Activated CD8-positive, alpha-beta T cell treated with anti-CD3 and anti-CD28 coated beads, Interleukin-2, amount 10 ng/mL, durations not matched to agents 7 days and 5 days (primary cell): ENCODE measurements at regions not wholly inside any gene's neighbourhood (a gene's known extent, or its start where the extent isn't known, plus 50 kb on each side); places are given as distances from the start of the nearest gene placed in this dataset.
"Not testable (repeated sequence)": the region's sequence is repeated elsewhere in the genome, so short reads cannot be mapped to it uniquely, and the experiment has no call there.

Experiments used
- ATAC-seq: fragments of 150-1000 bp; cut with Tn5 transposase; one replicate; pipeline ENCODE4 v1.10.0; 2021; ENCODE audit warnings: moderate library complexity
- CTCF ChIA-PET: fragments of 350-600 bp; sonication (Branson Sonifier 250); formaldehyde crosslinking; loops from one replicate; lab custom pipeline; 2021; ENCODE audit warnings: antibody characterized with exemption; lab: Charles Lee
- POLR2A ChIA-PET: fragments of 350-600 bp; sonication (Branson Sonifier 250); formaldehyde crosslinking; loops from one replicate; lab custom pipeline; 2021; ENCODE audit warnings: antibody characterized with exemption; lab: Charles Lee
- DNase-seq: peaks from one replicate; pipeline ENCODE4 v3.0.0-alpha.2; 2020
- H3K27ac Mint-ChIP-seq: one replicate; pipeline ENCODE4 v1.8.0; 2021; ENCODE audit warnings: mild to moderate bottlenecking, mixed read lengths
- H3K27me3 Mint-ChIP-seq: one replicate; pipeline ENCODE4 v1.8.0; 2021; ENCODE audit warnings: low read depth, mixed read lengths
- H3K36me3 Mint-ChIP-seq: one replicate; pipeline ENCODE4 v1.8.0; 2021; ENCODE audit warnings: low read depth, mixed read lengths
- H3K4me1 Mint-ChIP-seq: one replicate; pipeline ENCODE4 v1.8.0; 2021; ENCODE audit warnings: low read depth, mixed read lengths
- H3K4me3 Mint-ChIP-seq: one replicate; pipeline ENCODE4 v1.8.0; 2021; ENCODE audit warnings: mild to moderate bottlenecking, mixed read lengths
- H3K9me3 Mint-ChIP-seq: one replicate; pipeline ENCODE4 v1.8.0; 2022; ENCODE audit warnings: mixed read lengths; ENCODE audit not compliant: insufficient read depth

GRCh38 chr4:43587758-43588157 lies 695.2 kb downstream of the GRXCR1 start:
- ChIA-PET CTCF (no interaction called here), POLR2A (no interaction called here)
- ATAC-seq, result no peak
- Mint-ChIP-seq H3K4me3 (no peak overlapping the region), H3K4me1 (no peaks in the 10 kb centered on the region), H3K36me3 (no peaks in the 10 kb centered on the region), H3K27ac (no peak overlapping the region), H3K9me3 (peaks cover 13% of the 10 kb centered on the region), H3K27me3 (no peaks in the 10 kb centered on the region)
- no peak for DNase-seq

DNA sequence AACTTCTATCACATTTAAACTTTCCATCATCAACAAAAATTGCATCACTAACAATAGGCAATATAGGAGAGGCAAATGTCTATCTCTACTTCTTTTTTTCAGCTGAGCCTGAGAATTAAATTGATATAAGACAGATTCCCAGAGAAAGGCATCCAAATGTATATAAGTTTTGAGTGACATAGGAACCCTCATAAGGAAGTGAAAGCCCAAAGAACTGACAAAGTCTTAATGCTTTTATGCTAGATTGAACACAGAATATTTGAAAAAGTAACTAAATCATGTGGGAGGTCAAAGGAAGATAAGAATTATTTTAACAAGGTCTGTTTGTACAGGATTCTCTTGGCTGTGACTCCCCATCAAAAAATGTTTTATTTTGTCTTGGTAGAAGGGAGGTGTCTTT lies 714.9 kb downstream of the GRXCR1 start:
- ATAC-seq (no peak), DNase-seq (no peak)
- ChIA-PET POLR2A (no interaction called here), CTCF (no interaction called here)
- Mint-ChIP-seq H3K27ac (no peak overlapping the region), H3K9me3 (peaks cover 9% of the 10 kb centered on the region), H3K27me3 (no peaks in the 10 kb centered on the region), H3K4me1 (no peaks in the 10 kb centered on the region), H3K4me3 (no peak overlapping the region), H3K36me3 (no peaks in the 10 kb centered on the region)

DNA sequence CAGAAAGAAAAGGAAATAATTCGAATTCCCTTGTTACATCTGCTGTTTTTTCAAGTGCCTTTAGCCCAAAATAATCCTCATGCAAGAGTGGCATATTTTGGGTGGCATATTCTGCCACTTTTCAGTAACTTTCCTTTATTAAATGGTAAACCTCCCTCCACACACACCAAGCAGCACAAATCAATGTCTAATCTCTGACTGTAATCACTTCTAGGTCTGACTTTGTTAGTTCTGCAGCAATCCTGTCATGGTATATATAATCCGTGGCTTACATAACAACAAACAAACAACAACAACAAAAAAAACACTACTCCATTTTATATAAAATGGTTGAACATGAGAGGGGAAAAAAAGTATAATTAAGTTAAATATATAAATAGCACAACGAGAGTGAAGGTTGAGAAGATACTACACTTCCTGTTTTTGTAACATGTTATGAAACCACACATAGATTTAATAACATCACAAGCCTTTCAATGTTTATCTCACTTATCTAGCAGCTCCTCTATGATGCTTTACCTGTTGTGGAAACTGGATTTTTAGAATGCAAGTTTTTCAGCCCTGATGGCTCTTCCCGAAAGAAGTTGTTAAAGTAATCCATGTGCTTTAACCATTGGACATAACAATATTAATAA lies 715.4 kb downstream of the GRXCR1 start:
- ATAC-seq (no peak), DNase-seq (no peak)
- CTCF ChIA-PET, result no interaction called here
- H3K36me3 Mint-ChIP-seq, result no peaks in the 10 kb centered on the region
- no peak overlapping the region for H3K27ac Mint-ChIP-seq
- no peaks in the 10 kb centered on the region for H3K27me3 Mint-ChIP-seq
- POLR2A ChIA-PET, result no interaction called here
- H3K4me3 Mint-ChIP-seq, result no peak overlapping the region
- H3K4me1 Mint-ChIP-seq, result no peaks in the 10 kb centered on the region
- H3K9me3 Mint-ChIP-seq, result peaks cover 9% of the 10 kb centered on the region

DNA sequence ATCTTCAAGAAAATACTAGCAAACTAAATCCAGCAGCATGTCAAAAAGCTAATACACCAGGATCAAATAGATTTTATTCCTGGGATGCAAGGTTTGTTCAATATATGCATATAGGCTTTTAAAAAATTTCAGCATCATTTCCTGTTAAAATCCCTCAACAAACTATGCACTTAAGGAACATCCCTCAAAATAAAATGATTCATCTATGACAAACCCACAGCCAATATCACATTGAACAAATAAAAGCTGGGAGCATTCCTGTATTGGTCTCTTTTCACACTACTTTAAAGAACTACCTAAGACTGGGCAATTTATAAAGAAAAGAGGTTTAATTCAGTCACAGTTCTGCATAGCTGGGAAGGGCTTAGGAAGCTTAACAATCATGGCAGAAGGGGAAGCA lies 726.7 kb downstream of the GRXCR1 start:
- ATAC-seq, result no peak
- H3K4me3 Mint-ChIP-seq, result no peak overlapping the region
- no peaks in the 10 kb centered on the region for H3K36me3 Mint-ChIP-seq
- no peak for DNase-seq
- no peaks in the 10 kb centered on the region for H3K4me1 Mint-ChIP-seq
- H3K9me3 Mint-ChIP-seq, result peaks cover 22% of the 10 kb centered on the region
- H3K27ac Mint-ChIP-seq, result no peak overlapping the region
- ChIA-PET CTCF (no interaction called here), POLR2A (no interaction called here)
- H3K27me3 Mint-ChIP-seq, result no peaks in the 10 kb centered on the region

DNA sequence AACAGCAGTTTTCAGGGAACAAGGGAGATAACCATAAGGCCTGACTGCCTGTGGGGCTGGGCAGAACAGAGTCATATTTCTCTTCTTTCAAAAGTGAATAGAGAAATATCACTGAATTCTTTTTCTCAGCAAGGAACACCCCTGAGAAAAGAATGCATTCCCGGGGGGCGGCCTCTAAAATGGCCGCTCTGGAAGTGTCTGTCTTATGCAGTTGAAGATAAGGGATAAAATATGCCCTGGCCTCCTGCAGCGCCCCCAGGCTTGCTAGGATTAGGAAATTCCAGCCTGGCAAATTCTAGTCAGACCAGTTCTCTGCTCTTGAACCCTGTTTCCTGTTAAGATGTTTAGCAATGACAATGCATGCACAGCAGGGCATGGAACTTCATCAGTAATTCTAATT lies 745.4 kb downstream of the GRXCR1 start:
- CTCF ChIA-PET, H3K4me1 Mint-ChIP-seq, H3K36me3 Mint-ChIP-seq, ATAC-seq, H3K27me3 Mint-ChIP-seq, H3K4me3 Mint-ChIP-seq, H3K9me3 Mint-ChIP-seq, DNase-seq, H3K27ac Mint-ChIP-seq, POLR2A ChIA-PET: not testable (repeated sequence)

DNA sequence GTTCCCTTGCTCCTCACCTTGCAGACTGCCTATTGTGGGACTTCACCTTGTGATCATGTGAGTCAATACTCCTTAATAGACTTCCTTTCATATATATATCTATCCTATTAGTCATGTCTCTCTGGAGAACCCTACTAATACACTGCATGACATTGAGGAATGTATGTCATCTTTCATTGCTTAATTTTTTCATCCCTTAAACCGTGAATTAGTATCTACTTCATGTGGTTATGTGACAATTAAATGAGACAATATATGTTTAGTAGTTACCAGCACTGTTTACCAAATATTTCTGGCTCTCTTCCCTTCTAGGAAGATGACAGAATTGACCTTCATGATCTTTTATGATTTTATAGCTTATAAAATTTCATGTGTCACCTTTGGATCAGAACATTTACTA lies 759.5 kb downstream of the GRXCR1 start:
- ATAC-seq, result no peak
- DNase-seq, result no peak

DNA sequence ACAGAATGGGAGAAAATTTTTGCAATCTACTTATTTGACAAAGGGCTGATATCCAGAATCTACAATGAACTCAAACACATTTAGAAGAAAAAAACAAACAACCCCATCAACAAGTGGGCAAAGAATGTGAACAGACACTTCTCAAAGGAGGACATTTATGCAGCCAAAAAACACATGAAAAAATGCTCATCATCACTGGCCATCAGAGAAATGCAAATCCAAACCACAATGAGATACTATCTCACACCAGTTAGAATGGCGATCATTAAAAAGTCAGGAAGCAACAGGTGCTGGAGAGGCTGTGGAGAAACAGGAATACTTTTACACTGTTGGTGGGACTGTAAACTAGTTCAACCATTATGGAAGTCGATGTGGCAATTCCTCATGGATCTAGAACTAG lies 767.0 kb downstream of the GRXCR1 start:
- H3K9me3 Mint-ChIP-seq, POLR2A ChIA-PET, H3K27me3 Mint-ChIP-seq, H3K27ac Mint-ChIP-seq, H3K36me3 Mint-ChIP-seq, H3K4me3 Mint-ChIP-seq, CTCF ChIA-PET, DNase-seq, H3K4me1 Mint-ChIP-seq, ATAC-seq: not testable (repeated sequence)

More for the DNA sequence above, 759.5 kb downstream of the GRXCR1 start:
- CTCF ChIA-PET, result no interaction called here
- Mint-ChIP-seq H3K9me3 (peaks cover 17% of the 10 kb centered on the region), H3K4me3 (no peak overlapping the region), H3K27ac (no peak overlapping the region), H3K4me1 (no peaks in the 10 kb centered on the region), H3K36me3 (no peaks in the 10 kb centered on the region), H3K27me3 (no peaks in the 10 kb centered on the region)
- POLR2A ChIA-PET, result no interaction called here

- H3K4me1 Mint-ChIP-seq, CTCF ChIA-PET, H3K4me3 Mint-ChIP-seq: not testable (repeated sequence)
These were observed 776.2 kb downstream of the KCTD8 start for GRCh38 chr4:43672265-43672885.

DNA sequence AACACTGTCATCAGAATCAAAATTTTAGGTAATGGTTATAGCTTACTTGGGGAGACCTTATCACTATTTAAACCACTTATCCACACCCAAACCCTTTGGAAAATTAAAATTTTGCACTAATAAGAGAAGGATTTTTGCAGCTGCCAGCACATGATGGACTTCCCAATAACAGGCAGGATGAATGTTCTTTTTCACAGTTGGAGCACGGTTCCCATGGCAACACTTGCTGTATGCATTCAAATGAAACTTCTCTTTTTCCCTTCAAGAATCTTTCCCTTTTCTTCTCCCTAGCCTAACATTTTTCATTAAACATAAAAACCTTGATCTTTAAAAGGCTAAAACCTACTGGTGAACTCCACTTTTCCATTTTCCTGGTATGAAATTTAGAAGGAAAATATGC lies 768.2 kb downstream of the KCTD8 start:
- Mint-ChIP-seq H3K9me3 (peaks cover 20% of the 10 kb centered on the region), H3K27ac (no peak overlapping the region), H3K36me3 (no peaks in the 10 kb centered on the region), H3K27me3 (no peaks in the 10 kb centered on the region), H3K4me1 (no peaks in the 10 kb centered on the region), H3K4me3 (no peak overlapping the region)
- POLR2A ChIA-PET, result no interaction called here
- CTCF ChIA-PET, result no interaction called here
- no peak for ATAC-seq
- DNase-seq, result no peak

More at GRCh38 chr4:43672265-43672885, 776.2 kb downstream of the KCTD8 start:
- DNase-seq, POLR2A ChIA-PET, H3K27me3 Mint-ChIP-seq, H3K36me3 Mint-ChIP-seq, ATAC-seq, H3K27ac Mint-ChIP-seq, H3K9me3 Mint-ChIP-seq: not testable (repeated sequence)

GRCh38 chr4:43682551-43682950 lies 766.1 kb downstream of the KCTD8 start:
- Mint-ChIP-seq H3K36me3 (no peaks in the 10 kb centered on the region), H3K27ac (no peak overlapping the region), H3K4me1 (no peaks in the 10 kb centered on the region), H3K4me3 (no peak overlapping the region), H3K9me3 (peaks cover 21% of the 10 kb centered on the region), H3K27me3 (no peaks in the 10 kb centered on the region)
- POLR2A ChIA-PET, result no interaction called here
- DNase-seq, result no peak
- no peak for ATAC-seq
- CTCF ChIA-PET, result no interaction called here

DNA sequence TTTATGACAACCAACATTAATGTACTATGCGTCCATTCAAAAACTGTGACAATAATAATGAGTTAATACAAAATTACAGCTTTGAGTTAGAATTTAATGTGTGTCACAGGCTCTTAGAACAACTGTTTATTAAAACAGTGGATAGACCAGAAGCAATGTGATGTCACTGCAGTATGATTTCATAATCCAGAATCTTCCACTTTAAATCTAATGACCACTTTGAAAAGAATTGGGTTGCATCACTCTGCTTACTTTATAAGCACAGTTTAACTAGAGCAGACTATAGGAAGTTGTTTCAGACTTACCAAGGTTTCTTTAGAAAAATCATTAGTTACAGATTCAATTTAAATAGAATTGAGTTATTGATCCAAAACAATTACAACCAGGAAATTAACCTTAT lies 758.5 kb downstream of the KCTD8 start:
- Mint-ChIP-seq H3K36me3 (no peaks in the 10 kb centered on the region), H3K4me3 (no peak overlapping the region), H3K9me3 (peaks cover 12% of the 10 kb centered on the region), H3K4me1 (no peaks in the 10 kb centered on the region), H3K27me3 (no peaks in the 10 kb centered on the region), H3K27ac (no peak overlapping the region)
- no peak for ATAC-seq
- CTCF ChIA-PET, result no interaction called here
- DNase-seq, result no peak
- POLR2A ChIA-PET, result no interaction called here

DNA sequence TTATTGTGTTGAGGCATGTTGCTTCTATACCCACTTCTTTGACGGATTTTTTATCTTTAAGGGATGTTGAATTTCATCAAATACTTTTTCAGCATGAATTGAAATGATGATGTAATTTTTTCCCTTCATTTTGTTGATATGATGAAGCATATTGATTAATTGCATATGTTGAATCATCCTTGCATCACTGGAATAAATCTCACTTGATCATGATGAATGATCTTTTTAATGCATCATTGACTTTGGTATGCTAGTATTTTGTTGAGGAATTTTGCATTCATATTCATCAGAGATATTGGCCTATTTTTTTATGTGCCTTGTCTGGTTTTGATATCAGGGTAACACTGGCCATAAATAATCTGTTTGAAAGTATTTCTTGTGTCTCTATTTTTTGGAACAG lies 754.7 kb downstream of the KCTD8 start:
- H3K36me3 Mint-ChIP-seq, result no peaks in the 10 kb centered on the region
- ATAC-seq (no peak), DNase-seq (no peak)
- CTCF ChIA-PET, result no interaction called here
- H3K27ac Mint-ChIP-seq, result no peak overlapping the region
- H3K4me3 Mint-ChIP-seq, result no peak overlapping the region
- no peaks in the 10 kb centered on the region for H3K4me1 Mint-ChIP-seq
- POLR2A ChIA-PET, result no interaction called here
- peaks cover 13% of the 10 kb centered on the region for H3K9me3 Mint-ChIP-seq
- H3K27me3 Mint-ChIP-seq, result no peaks in the 10 kb centered on the region

DNA sequence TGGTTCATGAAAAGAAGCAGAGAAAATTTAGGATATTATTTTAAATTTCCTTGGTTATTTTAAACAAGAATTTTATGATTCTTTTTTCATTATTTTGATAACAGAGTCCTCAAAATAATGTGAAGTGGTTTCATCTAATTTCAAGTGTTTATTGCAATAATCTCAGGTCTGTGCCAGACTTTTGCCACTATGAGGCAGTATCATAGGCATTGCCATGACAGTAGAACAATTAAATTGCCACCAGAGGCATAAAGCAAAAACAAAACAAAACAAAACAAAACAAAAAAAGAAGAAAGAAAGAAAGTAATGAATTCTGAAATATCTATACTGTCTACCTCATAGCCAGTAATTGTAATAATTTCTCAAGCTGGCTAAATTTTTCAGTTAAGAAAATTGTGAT lies 739.2 kb downstream of the KCTD8 start:
- peaks cover 18% of the 10 kb centered on the region for H3K9me3 Mint-ChIP-seq
- no peak for ATAC-seq
- POLR2A ChIA-PET, result no interaction called here
- no peak overlapping the region for H3K4me3 Mint-ChIP-seq
- H3K27ac Mint-ChIP-seq, result no peak overlapping the region
- DNase-seq, result no peak
- H3K36me3 Mint-ChIP-seq, result no peaks in the 10 kb centered on the region
- H3K4me1 Mint-ChIP-seq, result no peaks in the 10 kb centered on the region
- CTCF ChIA-PET, result no interaction called here
- no peaks in the 10 kb centered on the region for H3K27me3 Mint-ChIP-seq
